Muscle layer of colon (tissue), 2 donors: ENCODE measurements at regions not wholly inside any gene's neighbourhood (a gene's known extent, or its start where the extent isn't known, plus 50 kb on each side); places are given as distances from the start of the nearest gene placed in this dataset.
"Not testable (repeated sequence)": the region's sequence is repeated elsewhere in the genome, so short reads cannot be mapped to it uniquely, and the experiment has no call there.

Experiments used
- H3K27ac ChIP-seq: one replicate; pipeline ENCODE4 v1.7.0; 2013; ENCODE audit warnings: low read depth, mild to moderate bottlenecking, low read length, moderate library complexity
- H3K27me3 ChIP-seq, 2 donors: one replicate each; pipeline ENCODE4 v1.7.0; 2013; ENCODE audit warnings: low read length in 2 of 2, mild to moderate bottlenecking in 2 of 2; ENCODE audit not compliant: insufficient read depth in 2 of 2, control insufficient read depth in 1 of 2
- H3K36me3 ChIP-seq: one replicate; pipeline ENCODE4 v1.7.0; 2013; ENCODE audit warnings: mild to moderate bottlenecking, low read length; ENCODE audit not compliant: insufficient read depth
- H3K4me1 ChIP-seq: one replicate; pipeline ENCODE4 v1.7.0; 2013; ENCODE audit warnings: mild to moderate bottlenecking, low read length; ENCODE audit not compliant: insufficient read depth
- H3K4me3 ChIP-seq, 2 donors: one replicate each; pipeline ENCODE4 v1.7.0; 2013; ENCODE audit warnings: low read length in 2 of 2, low read depth in 1 of 2, mild to moderate bottlenecking in 1 of 2, moderate library complexity in 1 of 2
- H3K9ac ChIP-seq: one replicate; pipeline ENCODE4 v1.7.0; 2013; ENCODE audit warnings: low read length
- H3K9me3 ChIP-seq: one replicate; pipeline ENCODE4 v1.7.0; 2013; ENCODE audit warnings: mild to moderate bottlenecking, low read length
- donor health status: abdominal sarcoma.
- donor health status: Adenocarcinoma of cecum.

GRCh38 chr4:126658411-126658810 is 974.3 kb upstream of the INTU start:
- no peaks in the 10 kb centered on the region for H3K4me1 ChIP-seq
- H3K9ac ChIP-seq, result no peak overlapping the region
- no peaks in the 10 kb centered on the region for H3K27me3 ChIP-seq
- no peaks in the 10 kb centered on the region for H3K9me3 ChIP-seq
- no peaks in the 10 kb centered on the region for H3K36me3 ChIP-seq
- no peak overlapping the region for H3K27ac ChIP-seq
- H3K4me3 ChIP-seq, result no peak overlapping the region

GRCh38 chr4:126661194-126661593 is 971.6 kb upstream of the INTU start:
- H3K36me3 ChIP-seq, result no peaks in the 10 kb centered on the region

GRCh38 chr4:126664839-126665238 is 967.9 kb upstream of the INTU start:
- Histone ChIP-seq H3K9ac (no peak overlapping the region), H3K4me1 (no peaks in the 10 kb centered on the region), H3K36me3 (no peaks in the 10 kb centered on the region), H3K27ac (no peak overlapping the region), H3K27me3 (no peaks in the 10 kb centered on the region), H3K4me3 (no peak overlapping the region), H3K9me3 (no peaks in the 10 kb centered on the region)

More at GRCh38 chr4:126661194-126661593, 971.6 kb upstream of the INTU start:
- Histone ChIP-seq H3K9me3 (no peaks in the 10 kb centered on the region), H3K9ac (no peak overlapping the region), H3K27ac (no peak overlapping the region), H3K27me3 (no peaks in the 10 kb centered on the region), H3K4me1 (no peaks in the 10 kb centered on the region), H3K4me3 (no peak overlapping the region)

GRCh38 chr4:126670038-126670437 is 962.7 kb upstream of the INTU start:
- not testable (repeated sequence) for H3K4me1 ChIP-seq, H3K27me3 ChIP-seq, H3K9me3 ChIP-seq, H3K4me3 ChIP-seq, H3K9ac ChIP-seq, H3K36me3 ChIP-seq, H3K27ac ChIP-seq

- Histone ChIP-seq H3K4me1 (no peaks in the 10 kb centered on the region), H3K9me3 (no peaks in the 10 kb centered on the region), H3K4me3 (no peak overlapping the region), H3K36me3 (no peaks in the 10 kb centered on the region), H3K9ac (no peak overlapping the region), H3K27ac (no peak overlapping the region), H3K27me3 (no peaks in the 10 kb centered on the region)
These were observed 954.1 kb upstream of the INTU start for GRCh38 chr4:126678618-126679017.

GRCh38 chr4:126679303-126679702 is 953.5 kb upstream of the INTU start:
- H3K4me3 ChIP-seq, result no peak overlapping the region
- H3K4me1 ChIP-seq, result no peaks in the 10 kb centered on the region
- no peak overlapping the region for H3K27ac ChIP-seq
- no peaks in the 10 kb centered on the region for H3K36me3 ChIP-seq
- no peaks in the 10 kb centered on the region for H3K9me3 ChIP-seq
- H3K27me3 ChIP-seq, result no peaks in the 10 kb centered on the region
- no peak overlapping the region for H3K9ac ChIP-seq

GRCh38 chr4:126682250-126682649 is 950.5 kb upstream of the INTU start:
- Histone ChIP-seq H3K9me3 (no peaks in the 10 kb centered on the region), H3K4me1 (no peaks in the 10 kb centered on the region), H3K36me3 (no peaks in the 10 kb centered on the region), H3K27me3 (no peaks in the 10 kb centered on the region), H3K27ac (no peak overlapping the region), H3K4me3 (no peak overlapping the region), H3K9ac (no peak overlapping the region)

GRCh38 chr4:126686491-126686890 is 946.3 kb upstream of the INTU start:
- no peaks in the 10 kb centered on the region for H3K27me3 ChIP-seq
- no peaks in the 10 kb centered on the region for H3K4me1 ChIP-seq
- H3K4me3 ChIP-seq, result no peak overlapping the region
- H3K36me3 ChIP-seq, result no peaks in the 10 kb centered on the region
- no peak overlapping the region for H3K27ac ChIP-seq
- no peak overlapping the region for H3K9ac ChIP-seq
- no peaks in the 10 kb centered on the region for H3K9me3 ChIP-seq

GRCh38 chr4:126687655-126688358 is 945.0 kb upstream of the INTU start:
- Histone ChIP-seq H3K4me1 (no peaks in the 10 kb centered on the region), H3K4me3 (no peak overlapping the region), H3K9ac (no peak overlapping the region), H3K27ac (no peak overlapping the region), H3K9me3 (no peaks in the 10 kb centered on the region), H3K36me3 (no peaks in the 10 kb centered on the region), H3K27me3 (no peaks in the 10 kb centered on the region)

GRCh38 chr4:126691797-126692196 is 941.0 kb upstream of the INTU start:
- no peak overlapping the region for H3K9ac ChIP-seq

GRCh38 chr4:126697748-126698147 is 935.0 kb upstream of the INTU start:
- Histone ChIP-seq H3K4me3 (no peak overlapping the region), H3K9ac (no peak overlapping the region), H3K36me3 (no peaks in the 10 kb centered on the region), H3K4me1 (no peaks in the 10 kb centered on the region), H3K27ac (no peak overlapping the region), H3K27me3 (no peaks in the 10 kb centered on the region), H3K9me3 (no peaks in the 10 kb centered on the region)

More at GRCh38 chr4:126691797-126692196, 941.0 kb upstream of the INTU start:
- Histone ChIP-seq H3K4me1 (no peaks in the 10 kb centered on the region), H3K27me3 (no peaks in the 10 kb centered on the region), H3K27ac (no peak overlapping the region), H3K4me3 (no peak overlapping the region), H3K9me3 (no peaks in the 10 kb centered on the region), H3K36me3 (no peaks in the 10 kb centered on the region)

- H3K27ac ChIP-seq, result no peak overlapping the region
- no peak overlapping the region for H3K9ac ChIP-seq
- H3K4me1 ChIP-seq, result no peaks in the 10 kb centered on the region
- H3K9me3 ChIP-seq, result no peaks in the 10 kb centered on the region
- H3K36me3 ChIP-seq, result no peaks in the 10 kb centered on the region
- no peaks in the 10 kb centered on the region for H3K27me3 ChIP-seq
- H3K4me3 ChIP-seq, result no peak overlapping the region
These were observed 934.5 kb upstream of the INTU start for GRCh38 chr4:126698224-126698623.
